T follicular helper cell (primary cell): ENCODE measurements at regions not wholly inside any gene's neighbourhood (a gene's known extent, or its start where the extent isn't known, plus 50 kb on each side); places are given as distances from the start of the nearest gene placed in this dataset.

Source experiments
- DNase-seq: peaks from one replicate; pipeline ENCODE4 v3.0.0-alpha.2; 2020; ENCODE audit warnings: low read depth

GRCh38 chr22:47450876-47451475, 688.5 kb downstream of the TBC1D22A start:
- DNase-seq = no peak

DNA sequence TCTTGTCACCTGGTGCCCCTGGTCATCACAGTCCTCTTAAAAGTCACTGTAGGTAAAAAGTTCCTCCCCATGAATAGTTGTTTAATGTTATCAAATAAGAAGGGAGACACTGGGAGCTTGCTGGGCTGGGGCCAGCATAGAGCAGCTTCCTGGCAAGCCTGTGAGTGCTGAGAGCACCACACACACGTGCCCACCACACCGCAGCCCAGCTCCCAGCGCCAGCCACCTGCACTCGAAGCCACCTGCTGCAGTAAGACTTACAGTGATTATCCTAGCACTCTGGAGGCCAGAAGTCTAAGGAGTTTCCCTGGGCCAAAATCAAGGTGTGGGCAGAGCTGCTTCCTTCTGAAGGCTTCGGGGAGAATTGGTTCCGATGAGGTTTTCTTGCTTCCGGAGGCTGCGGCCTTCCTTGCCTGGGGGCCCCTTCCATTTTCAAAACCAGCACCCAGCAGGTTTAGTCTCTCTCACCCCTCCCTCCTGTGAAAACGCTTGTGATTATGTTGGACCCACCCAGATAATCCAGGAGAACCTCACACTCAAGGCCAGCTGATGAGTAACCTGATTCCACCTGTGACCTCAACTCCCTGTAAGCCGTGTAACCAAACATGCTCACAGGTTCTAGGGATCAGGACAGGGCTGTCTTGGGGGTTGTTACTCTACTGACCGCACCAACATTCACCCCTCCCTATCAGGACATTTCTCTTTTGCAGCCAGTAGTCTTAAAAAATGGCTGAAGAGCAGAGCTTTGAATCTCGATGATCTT, 687.2 kb downstream of the TBC1D22A start:
- no peak for DNase-seq

DNA sequence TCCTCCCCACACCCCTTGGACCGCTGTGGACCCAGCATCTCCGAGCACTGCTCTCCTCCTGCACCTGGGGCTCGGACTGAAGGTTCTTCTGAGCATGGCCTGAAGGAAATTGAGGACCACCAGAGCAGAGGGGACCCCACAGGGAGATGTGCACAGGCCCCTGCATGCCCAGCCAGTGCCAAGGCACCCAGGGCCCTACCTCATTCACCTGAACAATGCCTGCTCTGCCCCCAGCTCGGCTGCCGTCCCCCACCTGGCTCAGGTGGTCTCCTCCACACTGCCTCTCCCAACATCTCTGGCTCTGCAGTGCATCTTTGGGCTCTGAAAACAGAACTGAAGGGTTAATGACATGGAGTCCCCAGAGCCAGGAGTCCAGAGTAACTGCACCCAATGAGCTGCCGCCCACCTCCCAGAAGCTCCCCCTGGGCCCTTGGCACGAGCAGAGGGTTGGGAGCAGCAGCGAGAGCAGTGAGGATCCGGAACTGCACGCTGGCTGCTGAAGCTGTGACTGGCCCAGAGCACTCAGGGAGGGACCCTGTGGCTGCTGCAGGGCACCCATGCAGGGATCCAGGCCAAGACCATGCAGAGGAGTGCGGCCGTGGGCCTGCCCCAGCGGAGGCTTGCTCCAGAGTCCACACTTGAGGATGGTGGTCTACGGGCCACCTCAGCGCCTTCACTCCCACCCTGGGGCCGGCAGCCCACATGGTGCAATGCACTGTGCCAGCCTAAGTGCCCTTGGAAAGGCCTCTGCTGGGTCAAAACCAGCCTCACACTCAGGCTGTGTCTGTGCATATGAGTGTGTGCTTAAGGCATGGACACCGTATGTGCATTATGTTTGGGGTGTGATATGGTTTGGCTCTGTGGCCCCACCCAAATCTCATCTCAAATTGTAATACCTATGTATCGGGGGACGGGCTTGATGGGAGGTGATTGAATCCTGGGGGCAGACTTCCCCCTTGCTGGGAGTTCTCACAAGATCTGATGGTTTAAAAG, 686.1 kb downstream of the TBC1D22A start:
- no peak for DNase-seq

- no peak for DNase-seq
These were observed 684.7 kb downstream of the TBC1D22A start for GRCh38 chr22:47446821-47447810.

- no peak for DNase-seq
These were observed 683.9 kb downstream of the TBC1D22A start for GRCh38 chr22:47446331-47446730.

DNA sequence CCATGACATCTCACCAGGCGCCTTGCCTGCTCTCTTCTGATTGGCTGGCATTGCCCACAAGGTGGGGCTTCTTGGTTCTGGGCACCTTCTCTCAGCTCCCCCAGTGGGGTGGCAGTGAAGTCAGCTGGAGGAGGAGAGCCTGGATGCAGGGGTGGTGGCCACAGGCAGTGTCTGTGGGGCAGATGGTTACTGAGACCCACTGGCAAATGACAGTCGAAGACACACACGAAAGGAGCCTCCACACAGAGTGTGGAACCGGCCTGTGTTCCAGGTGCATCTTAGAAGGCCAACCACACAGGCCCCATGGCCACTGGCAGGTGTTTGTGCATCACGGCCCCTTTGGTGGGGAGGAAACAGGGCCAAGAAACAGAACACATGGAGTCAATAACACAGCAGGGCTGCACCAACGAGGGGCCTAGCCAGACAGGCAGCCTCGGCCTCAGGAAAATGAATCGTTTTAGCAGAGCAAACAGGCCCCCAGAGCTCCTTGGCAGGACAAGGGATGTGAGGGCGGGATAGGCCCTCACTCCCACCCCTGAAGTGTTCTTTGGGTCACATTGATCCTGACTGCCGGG, 683.4 kb downstream of the TBC1D22A start:
- no peak for DNase-seq

- DNase-seq = no peak
These were observed 682.8 kb downstream of the TBC1D22A start for GRCh38 chr22:47445212-47445611.

GRCh38 chr22:47444746-47445065, 682.3 kb downstream of the TBC1D22A start:
- DNase-seq = no peak

DNA sequence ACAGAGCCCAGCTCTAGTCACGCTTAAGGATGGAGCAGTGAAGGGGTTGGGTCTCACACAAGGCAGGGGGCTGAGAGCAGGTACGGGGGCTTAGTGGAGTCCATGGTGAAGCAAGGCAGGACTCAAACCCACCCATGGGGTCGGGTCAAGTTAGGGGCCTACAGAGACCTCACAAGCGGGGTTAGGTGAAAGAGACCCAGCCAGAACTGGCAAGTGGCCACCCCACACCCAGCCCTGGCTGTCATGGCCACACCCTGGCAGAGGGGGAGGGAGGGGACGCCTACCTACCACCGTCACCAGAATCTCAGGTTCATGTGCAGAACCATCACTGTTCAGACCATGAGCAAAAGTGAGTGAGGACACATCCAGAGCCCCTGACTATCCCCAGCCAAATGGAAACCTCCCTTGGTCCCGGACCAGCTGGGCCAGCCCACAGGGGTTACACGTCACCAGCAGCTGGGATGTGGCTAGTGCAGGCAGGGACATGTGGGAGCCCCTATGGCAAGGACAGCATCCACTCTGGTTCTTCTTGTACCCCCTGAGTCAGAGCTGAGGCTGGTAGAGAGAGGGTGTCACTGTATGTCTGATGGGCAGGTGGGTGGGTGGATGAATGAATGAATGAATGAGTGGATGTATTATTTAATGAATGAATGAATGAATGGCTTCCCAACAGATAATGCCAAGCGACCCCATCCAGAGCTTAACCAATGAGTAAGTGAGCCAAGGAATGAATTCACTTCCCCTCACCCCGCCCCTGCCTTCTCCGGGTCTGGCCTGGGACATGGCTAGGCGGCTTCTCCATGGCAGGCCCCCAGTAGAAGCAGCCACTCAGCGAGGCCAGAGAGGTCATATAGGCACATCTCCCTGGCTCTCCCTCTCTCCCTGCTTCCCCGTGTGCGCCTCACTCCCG, 681.6 kb downstream of the TBC1D22A start:
- DNase-seq = no peak

GRCh38 chr22:47442821-47443220, 680.4 kb downstream of the TBC1D22A start:
- DNase-seq = no peak

DNA sequence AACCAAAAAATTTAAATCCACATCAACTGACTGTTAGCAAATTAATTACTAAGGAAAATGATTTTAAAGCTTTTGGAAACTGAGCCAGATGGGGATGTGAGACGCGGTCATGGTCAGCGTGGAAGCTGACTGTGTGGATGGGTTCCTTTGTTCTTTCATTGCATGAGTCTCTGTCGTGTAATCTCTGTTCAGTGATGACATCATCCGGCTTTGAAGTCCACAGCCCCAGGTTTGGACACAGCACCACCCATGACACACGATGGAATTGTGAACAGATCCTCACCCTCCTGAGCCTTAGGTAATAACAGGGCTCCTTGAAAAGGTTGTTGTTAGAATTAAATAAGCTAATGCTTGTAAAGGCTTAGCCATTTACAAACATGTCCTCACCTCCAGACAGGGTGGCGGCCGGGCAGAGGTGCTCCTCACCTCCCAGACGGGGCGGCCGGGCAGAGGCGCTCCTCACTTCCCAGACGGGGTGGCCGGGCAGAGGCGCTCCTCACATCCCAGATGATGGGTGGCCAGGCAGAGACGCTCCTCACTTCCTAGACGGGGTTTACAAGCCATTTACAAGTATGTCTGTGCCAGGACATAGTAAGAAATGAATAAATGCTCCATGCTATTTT, 677.3 kb downstream of the TBC1D22A start:
- no peak for DNase-seq

DNA sequence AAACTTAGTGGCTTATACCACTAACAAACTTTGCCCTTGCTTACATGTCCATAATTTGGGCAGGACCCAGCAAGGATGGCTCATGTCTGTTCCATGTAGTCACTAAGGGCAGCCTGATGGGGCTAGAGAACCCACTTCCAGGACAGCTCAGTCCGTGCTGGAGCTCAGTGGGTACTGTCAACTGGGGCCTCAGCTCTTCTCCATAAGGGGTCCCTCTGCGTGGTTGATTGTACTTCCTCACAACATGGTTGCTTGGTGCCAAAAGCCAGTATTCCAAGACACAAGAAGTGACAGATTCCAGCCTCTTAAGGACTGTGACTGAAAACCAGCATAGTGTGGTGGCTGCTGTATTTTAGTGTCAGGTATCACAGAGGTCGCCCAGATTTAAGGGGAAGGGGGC, 675.2 kb downstream of the TBC1D22A start:
- no peak for DNase-seq

GRCh38 chr22:47437110-47437509, 674.7 kb downstream of the TBC1D22A start:
- DNase-seq = no peak

DNA sequence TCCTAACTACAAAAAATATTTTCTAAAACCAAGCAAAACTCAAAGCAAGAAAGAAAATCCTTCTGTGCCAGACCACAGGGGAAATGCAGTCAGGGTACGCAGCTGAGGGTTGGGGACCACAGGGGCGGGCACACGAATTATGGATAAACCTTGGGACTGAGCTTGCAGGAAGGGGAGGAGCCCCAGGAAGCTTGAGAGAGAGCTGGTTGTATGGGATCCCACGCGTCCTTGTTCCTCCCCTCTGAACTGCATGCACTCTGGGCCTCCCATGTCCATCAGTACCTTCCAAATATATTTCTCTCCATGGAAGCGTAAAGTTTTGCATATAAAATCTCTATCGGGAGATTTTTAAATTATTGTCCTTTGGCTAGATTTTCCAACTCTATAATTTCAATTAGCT, 673.4 kb downstream of the TBC1D22A start:
- DNase-seq = no peak

DNA sequence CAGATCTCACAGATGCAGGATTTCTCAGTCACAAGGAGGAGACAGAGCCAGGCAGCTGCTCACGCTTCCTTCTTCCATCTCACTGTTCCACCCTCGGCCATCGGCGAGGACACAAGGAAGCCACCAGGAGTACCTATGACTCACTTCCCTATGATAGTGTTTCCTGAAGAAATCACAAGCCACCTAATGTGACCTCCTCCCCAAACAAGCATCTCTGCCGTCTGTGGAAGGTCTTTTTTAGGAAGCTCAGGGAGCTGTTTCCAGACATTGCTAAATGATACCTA, 672.7 kb downstream of the TBC1D22A start:
- DNase-seq = no peak

DNA sequence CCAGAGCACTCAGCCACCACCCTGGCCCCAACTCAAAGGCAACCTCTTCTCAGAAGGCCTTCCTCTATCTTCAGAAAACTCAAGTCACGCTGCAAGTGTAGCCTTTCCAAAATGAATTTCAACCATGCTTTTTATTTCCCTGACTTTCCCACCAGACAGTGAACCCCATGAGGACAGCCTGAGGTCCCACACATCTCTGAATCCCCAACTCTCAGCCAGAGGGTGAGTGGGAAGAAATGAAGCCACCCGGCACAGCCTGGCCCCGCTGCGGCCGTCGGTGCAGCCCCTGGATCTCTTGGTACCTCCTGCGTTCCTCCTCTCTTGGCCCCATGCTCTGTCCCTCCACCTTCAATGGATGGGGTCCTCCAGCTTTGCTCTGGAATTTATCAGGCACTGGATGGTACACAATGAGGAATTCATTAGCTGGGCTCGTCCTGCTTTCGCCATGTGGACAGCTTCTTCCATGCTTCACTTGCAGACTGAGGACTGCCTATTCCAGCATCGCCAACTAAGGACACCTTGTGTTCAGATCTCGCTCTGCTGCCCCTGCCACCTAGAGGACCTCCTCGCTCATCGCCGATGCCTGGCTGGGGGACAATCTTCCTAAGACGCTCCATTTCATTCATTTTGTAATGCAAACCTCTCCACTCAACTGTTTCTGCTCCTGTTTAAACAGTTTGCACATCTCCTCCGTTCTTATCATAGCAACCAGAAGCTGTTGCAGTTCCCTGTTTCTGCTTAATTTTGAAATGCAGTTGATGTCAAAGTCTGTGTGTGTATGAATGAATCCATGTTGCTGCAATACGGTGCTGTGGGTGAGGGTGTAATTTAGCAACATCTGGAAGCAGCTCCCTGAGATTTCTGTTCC, 672.1 kb downstream of the TBC1D22A start:
- DNase-seq = no peak

DNA sequence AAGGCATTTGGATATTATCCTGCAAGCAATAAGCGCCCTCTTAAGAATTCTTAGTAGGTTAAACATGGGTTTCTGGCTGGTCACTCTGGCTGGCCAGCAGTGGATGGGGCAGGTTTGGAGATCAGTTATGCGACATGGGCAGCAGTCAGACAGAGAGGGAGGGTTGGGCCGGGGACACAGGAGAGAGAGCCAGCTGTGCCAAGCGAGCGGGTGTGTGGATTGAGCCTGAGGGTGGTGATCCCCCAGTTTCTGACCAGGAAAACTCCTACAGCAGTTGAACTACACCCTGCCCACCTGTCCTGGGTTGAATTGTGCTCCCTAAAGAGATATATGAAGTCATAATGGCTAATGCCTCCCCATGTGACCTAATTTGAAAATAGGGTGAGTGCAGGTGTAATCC, 671.2 kb downstream of the TBC1D22A start:
- no peak for DNase-seq

- DNase-seq = no peak
These were observed 670.2 kb downstream of the TBC1D22A start for GRCh38 chr22:47432683-47433082.
